ENCODE measurements at regions not wholly inside any gene's neighbourhood (a gene's known extent, or its start where the extent isn't known, plus 50 kb on each side); places are given as distances from the start of the nearest gene placed in this dataset.

DNA sequence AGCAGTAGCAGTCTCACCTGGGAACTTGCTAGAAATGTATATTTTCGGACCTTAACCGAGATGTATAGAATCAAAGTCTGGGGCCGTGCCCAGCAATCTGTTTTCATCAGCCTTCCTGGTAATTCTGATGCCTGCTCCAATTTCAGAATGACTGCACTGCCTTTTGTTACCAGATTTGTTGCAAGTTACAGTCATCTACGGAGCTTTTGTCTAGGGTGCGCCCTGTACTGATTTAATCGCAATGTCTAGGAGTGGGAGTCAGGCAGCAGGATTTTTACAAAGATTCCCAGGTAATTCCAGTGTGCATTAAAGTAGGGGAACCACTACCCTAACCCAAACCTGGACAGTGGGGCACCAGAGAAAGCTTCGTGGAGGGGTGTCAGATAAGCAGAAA lies 178.0 kb downstream of the HAUS1 start:
- Histone ChIP-seq H3K4me1 (peaks cover 0 to 16% (median 0%) of the 10 kb centered on the region in 4 donors), H3K9me3 (no peaks in the 10 kb centered on the region), H3K36me3 (no peaks in the 10 kb centered on the region), H3K27me3 (no peaks in the 10 kb centered on the region), H3K27ac (no peak overlapping the region), H3K4me3 (no peak overlapping the region)
- TF ChIP-seq EP300 (IDR thresholded peaks at IDR 0.05): no peak
- no peak for TF ChIP-seq CTCF (IDR thresholded peaks at IDR 0.05)
- TF ChIP-seq POLR2A (IDR thresholded peaks at IDR 0.05): no peak
- no peak for DNase-seq (ENCODE audit: low spot score in 2 of 2)
- WGBS, 2 donors: 89 to 91% methylated on average over 7 of the region's 7 CpGs

DNA sequence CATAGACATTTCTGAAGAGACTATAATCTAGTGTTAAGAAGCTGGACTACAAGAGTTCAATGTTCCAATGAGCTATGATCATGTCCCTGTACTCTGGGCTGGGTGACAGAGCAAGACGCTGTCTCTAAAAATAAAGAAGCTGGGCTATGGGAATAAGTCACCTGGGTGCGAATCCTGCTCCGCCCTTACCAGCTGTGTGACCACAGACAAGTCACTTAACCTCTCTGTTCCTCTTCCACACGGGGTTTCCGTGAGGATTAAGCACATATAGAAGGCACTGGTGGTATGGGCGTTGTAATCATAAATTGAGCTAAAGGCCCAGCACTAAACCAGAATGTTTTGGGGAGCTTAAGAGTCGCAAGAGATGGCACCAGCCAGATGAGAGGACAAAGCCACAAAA lies 178.5 kb downstream of the HAUS1 start:
- no peak overlapping the region for H3K27ac ChIP-seq
- H3K27me3 ChIP-seq: no peaks in the 10 kb centered on the region
- no peaks in the 10 kb centered on the region for H3K9me3 ChIP-seq
- no peaks in the 10 kb centered on the region for H3K36me3 ChIP-seq
- no peak for DNase-seq (ENCODE audit: low spot score in 2 of 2)
- H3K4me3 ChIP-seq: no peak overlapping the region
- WGBS, 2 donors: 89 to 92% methylated on average over 7 of the region's 7 CpGs
- H3K4me1 ChIP-seq: peaks cover 0 to 14% (median 0%) of the 10 kb centered on the region in 4 donors
- no peak for TF ChIP-seq POLR2A (IDR thresholded peaks at IDR 0.05)
- no peak for TF ChIP-seq EP300 (IDR thresholded peaks at IDR 0.05)
- no peak for TF ChIP-seq CTCF (IDR thresholded peaks at IDR 0.05)

GRCh38 chr18:46283268-46283667 lies 179.1 kb downstream of the HAUS1 start:
- no peaks in the 10 kb centered on the region for H3K36me3 ChIP-seq
- TF ChIP-seq POLR2A (IDR thresholded peaks at IDR 0.05) (no peak), EP300 (IDR thresholded peaks at IDR 0.05) (no peak), CTCF (IDR thresholded peaks at IDR 0.05) (no peak)
- H3K27ac ChIP-seq: no peak overlapping the region
- H3K4me3 ChIP-seq: no peak overlapping the region
- no peaks in the 10 kb centered on the region for H3K9me3 ChIP-seq
- no peak for DNase-seq (ENCODE audit: low spot score in 2 of 2)
- H3K27me3 ChIP-seq: no peaks in the 10 kb centered on the region
- WGBS, 2 donors: 70 to 72% methylated on average over 7 of the region's 7 CpGs
- peaks cover 0 to 8% (median 0%) of the 10 kb centered on the region in 4 donors for H3K4me1 ChIP-seq

DNA sequence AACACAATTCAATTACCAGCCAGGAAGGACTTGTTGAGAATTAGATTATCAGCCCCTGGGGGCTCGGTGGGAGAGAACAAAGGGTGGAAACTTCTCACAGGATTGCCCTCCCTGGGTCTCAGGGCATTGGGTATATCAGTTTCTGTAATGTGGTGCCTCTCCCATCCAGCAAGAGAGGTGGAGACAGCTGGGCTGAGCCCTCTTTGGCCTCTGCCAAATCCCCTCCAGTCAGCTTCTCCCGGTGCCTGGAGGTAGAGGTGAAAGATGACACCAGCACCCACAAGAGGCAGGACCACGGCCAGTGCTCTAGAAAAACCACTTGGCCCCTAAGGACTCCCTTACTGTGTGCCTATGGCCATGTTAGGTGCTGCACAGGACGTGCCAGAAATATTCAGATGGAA lies 179.7 kb downstream of the HAUS1 start:
- no peak for DNase-seq (ENCODE audit: low spot score in 2 of 2)
- Histone ChIP-seq H3K27ac (no peak overlapping the region), H3K4me1 (peaks cover 0 to 6% (median 0%) of the 10 kb centered on the region in 4 donors), H3K4me3 (no peak overlapping the region), H3K27me3 (no peaks in the 10 kb centered on the region), H3K36me3 (no peaks in the 10 kb centered on the region), H3K9me3 (no peaks in the 10 kb centered on the region)
- TF ChIP-seq CTCF (IDR thresholded peaks at IDR 0.05) (no peak), POLR2A (IDR thresholded peaks at IDR 0.05) (no peak), EP300 (IDR thresholded peaks at IDR 0.05) (no peak)
- WGBS, 2 donors: 46 to 52% methylated on average over 3 to 4 of the region's 4 CpGs

DNA sequence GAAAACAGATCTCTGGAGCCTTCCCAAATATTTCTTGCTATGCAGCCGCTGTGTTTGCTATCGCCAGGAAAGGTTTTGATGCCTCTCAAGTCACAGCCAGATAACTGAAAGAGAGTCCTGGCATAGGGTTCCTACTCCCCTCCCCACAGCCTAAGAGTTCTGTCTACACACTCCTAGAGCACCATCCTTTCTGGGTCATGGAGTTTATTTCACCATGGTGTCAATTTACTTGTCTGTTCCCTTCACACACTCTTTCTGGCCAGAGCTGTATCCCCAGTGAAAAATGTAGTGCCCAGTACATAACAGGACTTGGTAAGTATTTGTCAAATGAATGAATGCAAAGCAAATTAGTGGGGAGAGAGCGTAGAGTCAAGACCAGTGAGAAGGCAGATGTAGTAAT lies 185.3 kb downstream of the HAUS1 start:
- H3K27ac ChIP-seq: no peak overlapping the region
- H3K27me3 ChIP-seq: no peaks in the 10 kb centered on the region
- H3K9me3 ChIP-seq: no peaks in the 10 kb centered on the region
- H3K4me1 ChIP-seq: no peaks in the 10 kb centered on the region
- no peak overlapping the region for H3K4me3 ChIP-seq
- TF ChIP-seq EP300 (IDR thresholded peaks at IDR 0.05): no peak
- TF ChIP-seq POLR2A (IDR thresholded peaks at IDR 0.05): no peak
- no peak for TF ChIP-seq CTCF (IDR thresholded peaks at IDR 0.05)
- DNase-seq (ENCODE audit: low spot score in 2 of 2): no peak
- 92 to 93% methylated on average over 3 of the region's 3 CpGs for WGBS, 2 donors
- no peaks in the 10 kb centered on the region for H3K36me3 ChIP-seq

Data from tibial nerve (tissue), 4 donors.